ENCODE measurements at regions not wholly inside any gene's neighbourhood (a gene's known extent, or its start where the extent isn't known, plus 50 kb on each side); places are given as distances from the start of the nearest gene placed in this dataset.

- Histone ChIP-seq H3K4me3 (ENCODE audit: insufficient read depth, low read depth, low read length) (no peak overlapping the region), H3K36me3 (replicated peaks; ENCODE audit: control insufficient read depth, insufficient read depth, low read length) (no peaks in the 10 kb centered on the region), H3K27me3 (ENCODE audit: control insufficient read depth, insufficient read depth, low read length) (no peaks in the 10 kb centered on the region)
- DNase-seq, result no peak
These were observed 583.4 kb upstream of the ITGA1 start for GRCh38 chr5:52204310-52204709.

Data from H7 (cell line).